ENCODE measurements at regions not wholly inside any gene's neighbourhood (a gene's known extent, or its start where the extent isn't known, plus 50 kb on each side); places are given as distances from the start of the nearest gene placed in this dataset.
"Not testable (repeated sequence)": the region's sequence is repeated elsewhere in the genome, so short reads cannot be mapped to it uniquely, and the experiment has no call there.

DNA sequence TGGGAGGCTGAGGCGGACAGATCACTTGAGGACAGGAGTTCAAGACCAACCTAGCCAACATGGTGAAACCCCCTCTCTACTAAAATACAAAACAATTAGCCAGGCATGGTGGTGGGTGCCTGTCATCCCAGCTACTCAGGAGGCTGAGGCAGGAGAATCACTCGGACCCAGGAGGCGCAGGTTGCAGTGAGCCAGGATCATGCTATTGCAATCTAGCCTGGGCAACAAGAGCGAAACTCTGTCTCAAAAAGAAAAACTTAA lies 310.3 kb upstream of the GADL1 start:
- TF ChIP-seq, protein P1, sequence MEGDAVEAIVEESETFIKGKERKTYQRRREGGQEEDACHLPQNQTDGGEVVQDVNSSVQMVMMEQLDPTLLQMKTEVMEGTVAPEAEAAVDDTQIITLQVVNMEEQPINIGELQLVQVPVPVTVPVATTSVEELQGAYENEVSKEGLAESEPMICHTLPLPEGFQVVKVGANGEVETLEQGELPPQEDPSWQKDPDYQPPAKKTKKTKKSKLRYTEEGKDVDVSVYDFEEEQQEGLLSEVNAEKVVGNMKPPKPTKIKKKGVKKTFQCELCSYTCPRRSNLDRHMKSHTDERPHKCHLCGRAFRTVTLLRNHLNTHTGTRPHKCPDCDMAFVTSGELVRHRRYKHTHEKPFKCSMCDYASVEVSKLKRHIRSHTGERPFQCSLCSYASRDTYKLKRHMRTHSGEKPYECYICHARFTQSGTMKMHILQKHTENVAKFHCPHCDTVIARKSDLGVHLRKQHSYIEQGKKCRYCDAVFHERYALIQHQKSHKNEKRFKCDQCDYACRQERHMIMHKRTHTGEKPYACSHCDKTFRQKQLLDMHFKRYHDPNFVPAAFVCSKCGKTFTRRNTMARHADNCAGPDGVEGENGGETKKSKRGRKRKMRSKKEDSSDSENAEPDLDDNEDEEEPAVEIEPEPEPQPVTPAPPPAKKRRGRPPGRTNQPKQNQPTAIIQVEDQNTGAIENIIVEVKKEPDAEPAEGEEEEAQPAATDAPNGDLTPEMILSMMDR (conservative IDR thresholded peaks at IDR 0.05; ENCODE audit: low read depth, low read length) = not testable (repeated sequence)
- not testable (repeated sequence) for TF ChIP-seq RAD21 (IDR thresholded peaks at IDR 0.05; ENCODE audit: low read length); RCOR1 (IDR thresholded peaks at IDR 0.05; ENCODE audit: insufficient replicate concordance, low read length)

Data from IMR-90 (cell line).